SH-SY5Y (cell line): ENCODE measurements at regions not wholly inside any gene's neighbourhood (a gene's known extent, or its start where the extent isn't known, plus 50 kb on each side); places are given as distances from the start of the nearest gene placed in this dataset.

ENCODE experiments used
- GATA2 ChIP-seq: IDR thresholded peaks from 2 replicates; pipeline ENCODE4 v1.6.1; 2011; ENCODE audit warnings: mild to moderate bottlenecking, low read depth, low read length
- GATA3 ChIP-seq: IDR thresholded peaks from 2 replicates; pipeline ENCODE4 v1.6.1; 2011; ENCODE audit warnings: low read depth, mild to moderate bottlenecking, low read length, moderate library complexity

GRCh38 chr2:3952866-3953516, 249.6 kb downstream of the DCDC2C start:
- TF ChIP-seq GATA2 (no peak), GATA3 (no peak)

GRCh38 chr2:3954261-3954660, 250.9 kb downstream of the DCDC2C start:
- TF ChIP-seq GATA3 (no peak), GATA2 (peak; percentile 22; the same call in 1 of the 2 replicates)

- TF ChIP-seq GATA3 (no peak), GATA2 (no peak)
Observed at GRCh38 chr2:3956406-3956805, 253.0 kb downstream of the DCDC2C start.

GRCh38 chr2:3956892-3957291, 253.5 kb downstream of the DCDC2C start:
- TF ChIP-seq GATA2 = no peak
- no peak for TF ChIP-seq GATA3

GRCh38 chr2:3958465-3958864, 255.1 kb downstream of the DCDC2C start:
- TF ChIP-seq GATA2 (no peak), GATA3 (no peak)

GRCh38 chr2:3958969-3959368, 255.6 kb downstream of the DCDC2C start:
- TF ChIP-seq GATA3 = no peak
- TF ChIP-seq GATA2 = no peak

GRCh38 chr2:3959372-3959771, 256.0 kb downstream of the DCDC2C start:
- TF ChIP-seq GATA2 = no peak
- TF ChIP-seq GATA3 = no peak

GRCh38 chr2:3960106-3960505, 256.7 kb downstream of the DCDC2C start:
- TF ChIP-seq GATA3 = no peak
- TF ChIP-seq GATA2 = no peak

GRCh38 chr2:3962719-3963118, 259.3 kb downstream of the DCDC2C start:
- no peak for TF ChIP-seq GATA3
- TF ChIP-seq GATA2 = no peak

GRCh38 chr2:3965211-3965610, 261.8 kb downstream of the DCDC2C start:
- TF ChIP-seq GATA2 (no peak), GATA3 (no peak)

- TF ChIP-seq GATA2 (no peak), GATA3 (no peak)
Observed at GRCh38 chr2:3965953-3966352, 262.6 kb downstream of the DCDC2C start.

GRCh38 chr2:3966470-3966869, 263.1 kb downstream of the DCDC2C start:
- TF ChIP-seq GATA3 (no peak), GATA2 (no peak)

- no peak for TF ChIP-seq GATA2
- TF ChIP-seq GATA3 = no peak
Observed at GRCh38 chr2:3968736-3969135, 265.4 kb downstream of the DCDC2C start.

GRCh38 chr2:3970791-3971651, 267.6 kb downstream of the DCDC2C start:
- TF ChIP-seq GATA2 (no peak), GATA3 (no peak)

- TF ChIP-seq GATA2 = no peak
- no peak for TF ChIP-seq GATA3
Observed at GRCh38 chr2:3971652-3972192, 268.3 kb downstream of the DCDC2C start.
